GM19463 (cell line): ENCODE measurements at regions not wholly inside any gene's neighbourhood (a gene's known extent, or its start where the extent isn't known, plus 50 kb on each side); places are given as distances from the start of the nearest gene placed in this dataset.
A peak's percentile ranks its signal among the peaks of the same experiment; 100 is the strongest.

Experiments used
- ATAC-seq: cut with Tn5 transposase; IDR thresholded peaks from one replicate; pipeline ENCODE4 v1.9.1; 2021; ENCODE audit warnings: mild to moderate bottlenecking, moderate library complexity; ENCODE audit not compliant: unreplicated experiment

GRCh38 chr6:113616701-113617274 is 240.4 kb upstream of the MARCKS start:
- no peak for ATAC-seq

GRCh38 chr6:113619077-113619476 is 238.1 kb upstream of the MARCKS start:
- no peak for ATAC-seq

GRCh38 chr6:113620386-113620785 is 236.8 kb upstream of the MARCKS start:
- no peak for ATAC-seq

- ATAC-seq: no peak
These were observed 234.9 kb upstream of the MARCKS start for GRCh38 chr6:113622254-113622653.

- ATAC-seq: no peak
These were observed 234.0 kb upstream of the MARCKS start for GRCh38 chr6:113623129-113623528.

- ATAC-seq: peak; percentile 37
These were observed 231.3 kb upstream of the MARCKS start for GRCh38 chr6:113625850-113626249.

- ATAC-seq: peak; percentile 29
These were observed 230.7 kb upstream of the MARCKS start for GRCh38 chr6:113626475-113626874.

GRCh38 chr6:113627480-113627879 is 229.7 kb upstream of the MARCKS start:
- ATAC-seq: peak; percentile 10

- no peak for ATAC-seq
These were observed 227.9 kb upstream of the MARCKS start for GRCh38 chr6:113629256-113629655.

GRCh38 chr6:113629975-113630737 is 227.0 kb upstream of the MARCKS start:
- no peak for ATAC-seq

- peak; percentile 44 for ATAC-seq
These were observed 226.2 kb upstream of the MARCKS start for GRCh38 chr6:113630738-113631535.

GRCh38 chr6:113631666-113632065 is 225.5 kb upstream of the MARCKS start:
- ATAC-seq: no peak

GRCh38 chr6:113632220-113632864 is 224.8 kb upstream of the MARCKS start:
- peak; percentile 40 for ATAC-seq

GRCh38 chr6:113633638-113634037 is 223.5 kb upstream of the MARCKS start:
- no peak for ATAC-seq

- peak; percentile 20 for ATAC-seq
These were observed 222.6 kb upstream of the MARCKS start for GRCh38 chr6:113634352-113635163.

- ATAC-seq: no peak
These were observed 221.7 kb upstream of the MARCKS start for GRCh38 chr6:113635222-113635986.

- ATAC-seq: no peak
These were observed 220.8 kb upstream of the MARCKS start for GRCh38 chr6:113636357-113636824.

GRCh38 chr6:113640051-113640450 is 217.1 kb upstream of the MARCKS start:
- no peak for ATAC-seq

GRCh38 chr6:113642001-113642713 is 215.0 kb upstream of the MARCKS start:
- no peak for ATAC-seq
